Erythroblast (primary cell): ENCODE measurements at regions not wholly inside any gene's neighbourhood (a gene's known extent, or its start where the extent isn't known, plus 50 kb on each side); places are given as distances from the start of the nearest gene placed in this dataset.

Experiments used
- GATA1 ChIP-seq: IDR thresholded peaks from 2 replicates; pipeline ENCODE4 v1.6.1; 2011; ENCODE audit warnings: low read depth, mild to moderate bottlenecking, control low read depth, low read length, moderate library complexity
- POLR2A ChIP-seq: IDR thresholded peaks from 2 replicates; pipeline ENCODE4 v1.6.1; 2011; ENCODE audit warnings: mild to moderate bottlenecking, low read length

DNA sequence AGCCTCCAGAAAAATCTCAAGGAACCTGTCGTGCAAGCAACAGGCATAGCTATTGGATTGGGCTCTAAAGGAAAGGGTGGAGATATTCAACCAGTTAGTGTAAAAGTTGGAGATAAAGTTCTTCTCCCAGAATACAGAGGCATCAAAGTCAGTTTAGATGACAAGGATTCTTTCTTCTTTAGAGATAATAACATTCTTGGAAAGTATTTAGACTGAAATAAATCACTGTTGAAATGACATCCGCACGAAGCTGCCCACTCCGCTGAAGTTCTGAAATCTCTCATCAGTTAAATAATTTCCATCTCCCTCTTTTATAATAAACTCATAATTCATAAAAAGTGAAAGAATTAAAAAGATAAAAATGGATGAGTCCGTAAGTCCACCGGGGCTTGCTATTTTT is 1354.9 kb upstream of the TMEM132C start:
- TF ChIP-seq POLR2A: no peak
- TF ChIP-seq GATA1: no peak
